Sigmoid colon (tissue), 4 donors: ENCODE measurements at regions not wholly inside any gene's neighbourhood (a gene's known extent, or its start where the extent isn't known, plus 50 kb on each side); places are given as distances from the start of the nearest gene placed in this dataset.

Source experiments
- CTCF ChIP-seq, 4 experiments: fragments of 450-650 bp in 3 of 4; fragments of 200-600 bp in 1 of 4; IDR thresholded peaks; one replicate each; pipeline ENCODE4 v1.5.1; 2016 to 2019; ENCODE audit warnings: antibody characterized with exemption in 4 of 4, mild to moderate bottlenecking in 3 of 4, moderate library complexity in 2 of 4
- EP300 ChIP-seq, 4 donors: sonication (generic); formaldehyde crosslinking; IDR thresholded peaks; one replicate each; pipeline ENCODE4 v1.6.1; 2017; ENCODE audit warnings: antibody characterized with exemption in 4 of 4
- POLR2AphosphoS5 ChIP-seq, 4 donors: sonication (generic); formaldehyde crosslinking; IDR thresholded peaks; one replicate each; pipeline ENCODE4 v1.6.1; 2017; ENCODE audit warnings: antibody characterized with exemption in 4 of 4

DNA sequence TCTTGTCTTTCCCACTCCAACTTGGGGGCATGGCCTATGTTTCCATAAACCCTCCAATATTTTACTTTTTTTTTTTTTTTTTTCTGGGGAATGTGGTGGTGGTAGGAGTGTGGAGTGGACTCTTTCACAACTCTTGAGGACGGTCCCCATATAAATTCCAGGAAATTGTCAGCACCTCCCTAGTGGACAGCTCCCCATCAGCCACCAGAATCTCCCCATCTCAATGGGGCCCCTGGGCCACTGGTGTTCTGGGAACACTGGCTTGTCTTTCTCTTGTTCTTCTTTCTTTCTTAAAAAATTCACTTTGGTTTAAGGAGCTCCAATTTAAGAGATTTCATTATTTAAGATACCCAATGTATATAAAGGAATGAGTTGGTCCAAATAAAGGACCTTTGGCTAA, 74.1 kb downstream of the ADM start:
- TF ChIP-seq POLR2AphosphoS5 (IDR thresholded peaks at IDR 0.05) (no peak), EP300 (IDR thresholded peaks at IDR 0.05) (no peak), CTCF (IDR thresholded peaks at IDR 0.05) (no peak)
